ENCODE measurements at regions not wholly inside any gene's neighbourhood (a gene's known extent, or its start where the extent isn't known, plus 50 kb on each side); places are given as distances from the start of the nearest gene placed in this dataset.

DNA sequence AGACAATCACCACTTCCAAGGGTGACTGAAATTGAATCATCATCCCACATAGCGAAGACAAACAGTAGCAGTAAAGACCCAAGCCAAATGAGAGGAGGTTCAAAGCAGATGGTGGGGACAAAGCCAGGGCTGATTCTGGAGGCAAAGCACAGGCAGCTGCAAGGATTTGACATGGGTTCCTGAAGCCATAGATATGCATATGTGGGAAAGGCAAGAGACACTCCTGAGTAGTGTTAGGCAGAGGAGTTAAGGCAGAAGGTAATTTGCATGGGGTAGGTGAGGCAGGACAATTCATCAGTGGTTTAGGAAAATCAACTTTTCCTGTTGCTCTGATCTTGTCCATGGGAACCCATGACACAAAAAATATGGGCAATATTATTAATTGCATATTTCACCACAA lies 462.8 kb downstream of the FAM181B start:
- ChIA-PET POLR2A (no interaction called here), CTCF (no interaction called here)
- Histone ChIP-seq H3K27me3 (ENCODE audit: control insufficient read depth, insufficient read depth, low read length) (no peaks in the 10 kb centered on the region), H3K4me3 (ENCODE audit: low read depth, low read length) (no peak overlapping the region), H3K27ac (ENCODE audit: low read depth, low read length) (no peak overlapping the region), H3K9me3 (ENCODE audit: control insufficient read depth, insufficient read depth, low read length) (no peaks in the 10 kb centered on the region)
- TF ChIP-seq, protein P1, sequence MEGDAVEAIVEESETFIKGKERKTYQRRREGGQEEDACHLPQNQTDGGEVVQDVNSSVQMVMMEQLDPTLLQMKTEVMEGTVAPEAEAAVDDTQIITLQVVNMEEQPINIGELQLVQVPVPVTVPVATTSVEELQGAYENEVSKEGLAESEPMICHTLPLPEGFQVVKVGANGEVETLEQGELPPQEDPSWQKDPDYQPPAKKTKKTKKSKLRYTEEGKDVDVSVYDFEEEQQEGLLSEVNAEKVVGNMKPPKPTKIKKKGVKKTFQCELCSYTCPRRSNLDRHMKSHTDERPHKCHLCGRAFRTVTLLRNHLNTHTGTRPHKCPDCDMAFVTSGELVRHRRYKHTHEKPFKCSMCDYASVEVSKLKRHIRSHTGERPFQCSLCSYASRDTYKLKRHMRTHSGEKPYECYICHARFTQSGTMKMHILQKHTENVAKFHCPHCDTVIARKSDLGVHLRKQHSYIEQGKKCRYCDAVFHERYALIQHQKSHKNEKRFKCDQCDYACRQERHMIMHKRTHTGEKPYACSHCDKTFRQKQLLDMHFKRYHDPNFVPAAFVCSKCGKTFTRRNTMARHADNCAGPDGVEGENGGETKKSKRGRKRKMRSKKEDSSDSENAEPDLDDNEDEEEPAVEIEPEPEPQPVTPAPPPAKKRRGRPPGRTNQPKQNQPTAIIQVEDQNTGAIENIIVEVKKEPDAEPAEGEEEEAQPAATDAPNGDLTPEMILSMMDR (IDR thresholded peaks at IDR 0.05; ENCODE audit: low read depth, low read length), result no peak
- DNase-seq (ENCODE audit: low read depth, low spot score), result no peak

DNA sequence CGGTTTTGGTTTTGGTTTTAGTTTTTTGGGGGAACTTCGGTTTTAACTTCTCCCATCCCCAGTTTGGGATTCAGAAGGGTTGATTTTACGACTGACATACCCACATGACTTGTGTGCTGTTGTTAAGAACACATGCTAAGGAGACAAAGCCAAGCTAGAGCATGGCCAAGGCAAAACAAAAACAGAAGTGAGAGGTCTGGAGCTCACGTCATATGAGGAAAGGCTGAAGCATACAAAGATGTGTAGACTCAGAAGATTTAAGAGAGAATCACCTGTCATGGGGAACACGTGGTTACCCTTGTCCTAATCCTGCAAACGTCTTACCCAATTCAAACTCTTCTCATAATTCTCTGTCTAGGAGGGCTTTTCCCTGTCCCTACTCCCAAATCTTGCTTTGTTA lies 465.0 kb downstream of the FAM181B start:
- Histone ChIP-seq H3K9me3 (ENCODE audit: control insufficient read depth, insufficient read depth, low read length) (no peaks in the 10 kb centered on the region), H3K27ac (ENCODE audit: low read depth, low read length) (no peak overlapping the region), H3K4me3 (ENCODE audit: low read depth, low read length) (no peak overlapping the region), H3K27me3 (ENCODE audit: control insufficient read depth, insufficient read depth, low read length) (no peaks in the 10 kb centered on the region)
- no peak for DNase-seq (ENCODE audit: low read depth, low spot score)
- TF ChIP-seq, protein P1 (IDR thresholded peaks at IDR 0.05; ENCODE audit: low read depth, low read length), result no peak
- ChIA-PET POLR2A (no interaction called here), CTCF (no interaction called here)

DNA sequence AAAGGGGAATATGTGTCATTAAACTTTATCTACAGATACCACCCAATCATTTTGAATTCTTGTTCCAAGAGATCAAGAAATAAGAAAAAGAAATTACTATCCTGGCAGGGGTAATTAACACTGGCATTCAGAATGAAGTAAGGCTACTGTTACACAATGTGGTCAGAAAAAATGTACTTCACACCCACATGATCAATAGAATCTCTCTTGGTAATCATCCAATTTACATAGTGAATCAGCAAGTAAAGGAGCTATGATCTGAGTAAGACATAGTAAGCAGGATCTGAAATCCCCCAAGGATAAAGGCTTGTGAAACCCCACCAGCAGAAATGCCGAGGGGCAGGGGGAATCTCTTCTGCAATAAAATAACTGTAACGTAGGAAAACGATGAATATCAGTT lies 466.5 kb downstream of the FAM181B start:
- H3K27me3 ChIP-seq (ENCODE audit: control insufficient read depth, insufficient read depth, low read length), result no peaks in the 10 kb centered on the region
- ChIA-PET POLR2A (no interaction called here), CTCF (no interaction called here)
- TF ChIP-seq, protein P1 (IDR thresholded peaks at IDR 0.05; ENCODE audit: low read depth, low read length), result no peak
- H3K4me3 ChIP-seq (ENCODE audit: low read depth, low read length), result no peak overlapping the region
- DNase-seq (ENCODE audit: low read depth, low spot score), result no peak
- no peak overlapping the region for H3K27ac ChIP-seq (ENCODE audit: low read depth, low read length)
- no peaks in the 10 kb centered on the region for H3K9me3 ChIP-seq (ENCODE audit: control insufficient read depth, insufficient read depth, low read length)

DNA sequence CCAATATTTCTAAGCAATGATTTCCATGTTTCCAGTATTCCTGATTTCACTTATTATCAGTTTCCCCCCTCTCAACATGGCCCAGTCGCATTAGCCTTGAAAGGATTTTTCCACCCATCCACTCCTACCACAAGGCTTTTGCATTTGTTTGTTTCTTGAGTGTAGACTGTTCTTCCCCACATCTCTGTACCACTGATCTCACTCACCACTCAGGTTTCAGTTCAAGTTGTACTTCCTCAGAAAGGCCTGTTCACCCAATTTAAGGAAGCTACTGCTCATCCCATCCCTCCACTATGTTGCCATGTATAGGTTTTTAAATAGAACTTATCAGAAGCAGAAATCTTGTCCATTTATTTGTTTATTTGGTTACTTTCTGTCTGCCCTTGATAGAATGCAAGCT lies 472.3 kb downstream of the FAM181B start:
- DNase-seq (ENCODE audit: low read depth, low spot score), result no peak
- H3K27ac ChIP-seq (ENCODE audit: low read depth, low read length), result no peak overlapping the region
- TF ChIP-seq, protein P1 (IDR thresholded peaks at IDR 0.05; ENCODE audit: low read depth, low read length), result no peak
- H3K4me3 ChIP-seq (ENCODE audit: low read depth, low read length), result no peak overlapping the region
- CTCF ChIA-PET, result no interaction called here
- H3K9me3 ChIP-seq (ENCODE audit: control insufficient read depth, insufficient read depth, low read length), result no peaks in the 10 kb centered on the region
- no peaks in the 10 kb centered on the region for H3K27me3 ChIP-seq (ENCODE audit: control insufficient read depth, insufficient read depth, low read length)
- POLR2A ChIA-PET, result no interaction called here

DNA sequence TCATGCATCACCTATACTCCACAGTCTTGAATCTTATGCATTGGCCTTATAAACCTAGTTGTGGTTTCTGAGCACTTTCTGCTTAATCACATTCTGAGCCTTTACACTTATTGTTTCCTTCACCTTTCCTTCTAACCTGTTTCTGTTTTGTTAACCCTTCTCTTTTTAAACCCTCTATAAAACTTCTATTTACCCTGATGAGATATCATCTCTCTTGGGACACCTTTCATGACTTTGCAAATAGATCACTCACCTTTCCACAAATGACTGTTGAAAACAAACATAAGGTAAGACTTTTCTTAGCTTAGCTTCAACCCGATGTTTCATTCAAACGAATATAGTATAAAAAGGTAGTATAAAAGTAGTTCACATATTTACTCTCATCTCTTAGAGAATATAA lies 483.6 kb downstream of the FAM181B start:
- no peaks in the 10 kb centered on the region for H3K9me3 ChIP-seq (ENCODE audit: control insufficient read depth, insufficient read depth, low read length)
- no peak overlapping the region for H3K4me3 ChIP-seq (ENCODE audit: low read depth, low read length)
- no peaks in the 10 kb centered on the region for H3K27me3 ChIP-seq (ENCODE audit: control insufficient read depth, insufficient read depth, low read length)
- H3K27ac ChIP-seq (ENCODE audit: low read depth, low read length), result no peak overlapping the region
- CTCF ChIA-PET, result no interaction called here
- POLR2A ChIA-PET, result no interaction called here
- TF ChIP-seq, protein P1 (IDR thresholded peaks at IDR 0.05; ENCODE audit: low read depth, low read length), result no peak
- DNase-seq (ENCODE audit: low read depth, low spot score), result no peak
